DOHH2 (cell line): ENCODE measurements at regions not wholly inside any gene's neighbourhood (a gene's known extent, or its start where the extent isn't known, plus 50 kb on each side); places are given as distances from the start of the nearest gene placed in this dataset.

Experiments used
- H3F3A ChIP-seq: fragments of 200-600 bp; sonication (generic), shearing (Covaris generic); 2 replicates; pipeline ENCODE4 v1.6.0; 2016; ENCODE audit warnings: antibody characterized with exemption, mild to moderate bottlenecking; ENCODE audit not compliant: control insufficient read depth, insufficient read depth
- H3K27ac ChIP-seq: fragments of 200-600 bp; sonication (generic); 2 replicates; pipeline ENCODE4 v1.5.1; 2014; ENCODE audit warnings: low read depth, mild to moderate bottlenecking, low read length, moderate library complexity
- H3K27me3 ChIP-seq: fragments of 200-600 bp; sonication (generic); 2 replicates; pipeline ENCODE4 v1.6.1; 2014; ENCODE audit warnings: mild to moderate bottlenecking, low read length, mixed read lengths; ENCODE audit not compliant: control insufficient read depth
- H3K36me3 ChIP-seq: fragments of 200-600 bp; sonication (generic); 2 replicates; pipeline ENCODE4 v1.6.1; 2014; ENCODE audit warnings: mild to moderate bottlenecking, low read length, moderate library complexity, mixed read lengths; ENCODE audit not compliant: control insufficient read depth
- H3K4me1 ChIP-seq: fragments of 200-600 bp; sonication (generic); 2 replicates; pipeline ENCODE4 v1.6.1; 2014; ENCODE audit warnings: mild to moderate bottlenecking, low read length, mixed read lengths; ENCODE audit not compliant: control insufficient read depth
- H3K4me2 ChIP-seq: fragments of 200-600 bp; sonication (generic); 2 replicates; pipeline ENCODE4 v1.6.0; 2014; ENCODE audit warnings: mild to moderate bottlenecking, low read length, moderate library complexity
- H3K4me3 ChIP-seq: fragments of 200-600 bp; sonication (generic); 2 replicates; pipeline ENCODE4 v1.5.1; 2014; ENCODE audit warnings: mild to moderate bottlenecking, low read length, mixed read lengths
- H3K79me2 ChIP-seq: fragments of 200-600 bp; sonication (generic); 2 replicates; pipeline ENCODE4 v1.6.1; 2014; ENCODE audit warnings: mild to moderate bottlenecking, low read length, mixed read lengths; ENCODE audit not compliant: control insufficient read depth
- H3K9me2 ChIP-seq: fragments of 200-600 bp; sonication (generic); replicated peaks from 2 replicates; pipeline ENCODE4 v1.6.1; 2014; ENCODE audit warnings: mild to moderate bottlenecking, low read length, mixed read lengths; ENCODE audit not compliant: control insufficient read depth
- H3K9me3 ChIP-seq: fragments of 200-600 bp; sonication (generic); 2 replicates; pipeline ENCODE4 v1.6.1; 2014; ENCODE audit warnings: antibody characterized with exemption, low read length, mixed read lengths; ENCODE audit not compliant: control insufficient read depth, insufficient read depth
- H4K20me1 ChIP-seq: fragments of 200-600 bp; sonication (generic); 2 replicates; pipeline ENCODE4 v1.6.0; 2014; ENCODE audit warnings: low read depth, mild to moderate bottlenecking, antibody characterized with exemption, low read length, moderate library complexity; ENCODE audit not compliant: control insufficient read depth, insufficient read depth
- EZH2phosphoT487 ChIP-seq: fragments of 200-600 bp; sonication (generic); IDR thresholded peaks from 2 replicates; pipeline ENCODE4 v1.6.1; 2017; ENCODE audit warnings: borderline replicate concordance, mild to moderate bottlenecking, antibody characterized with exemption, low read length, moderate library complexity, mixed read lengths
- TF ChIP-seq, protein P1 (sequence below): fragments of 200-600 bp; sonication (generic); IDR thresholded peaks from one replicate; pipeline ENCODE4 v1.5.1; 2014; ENCODE audit warnings: antibody characterized with exemption, mild to moderate bottlenecking, low read depth, low read length; ENCODE audit not compliant: poor library complexity, severe bottlenecking

GRCh38 chr5:54621709-54622108, 104.2 kb downstream of the SNX18 start:
- H3K9me2 ChIP-seq, result no peaks in the 10 kb centered on the region

DNA sequence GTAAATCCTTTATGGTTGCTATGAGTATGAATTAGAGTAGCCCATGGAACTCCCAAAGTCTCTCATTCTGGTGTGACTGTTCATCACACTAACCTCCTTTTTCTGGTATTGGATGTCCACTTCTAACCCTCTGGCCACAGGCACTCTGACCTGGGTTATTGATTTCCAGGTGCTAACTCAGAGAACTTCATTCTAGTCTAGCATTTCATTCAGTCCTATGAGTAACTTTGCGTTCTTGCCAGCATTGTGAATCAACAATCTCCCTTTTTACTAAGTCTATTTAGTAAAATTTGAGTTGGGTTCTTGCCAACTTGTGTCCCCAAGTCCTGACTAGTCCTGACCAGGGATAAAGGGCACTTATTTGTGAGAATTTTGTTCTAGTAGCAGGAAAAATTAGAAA, 103.5 kb downstream of the SNX18 start:
- H4K20me1 ChIP-seq, result no peaks in the 10 kb centered on the region
- H3K4me1 ChIP-seq, result no peaks in the 10 kb centered on the region
- no peaks in the 10 kb centered on the region for H3K9me3 ChIP-seq
- TF ChIP-seq, protein P1, sequence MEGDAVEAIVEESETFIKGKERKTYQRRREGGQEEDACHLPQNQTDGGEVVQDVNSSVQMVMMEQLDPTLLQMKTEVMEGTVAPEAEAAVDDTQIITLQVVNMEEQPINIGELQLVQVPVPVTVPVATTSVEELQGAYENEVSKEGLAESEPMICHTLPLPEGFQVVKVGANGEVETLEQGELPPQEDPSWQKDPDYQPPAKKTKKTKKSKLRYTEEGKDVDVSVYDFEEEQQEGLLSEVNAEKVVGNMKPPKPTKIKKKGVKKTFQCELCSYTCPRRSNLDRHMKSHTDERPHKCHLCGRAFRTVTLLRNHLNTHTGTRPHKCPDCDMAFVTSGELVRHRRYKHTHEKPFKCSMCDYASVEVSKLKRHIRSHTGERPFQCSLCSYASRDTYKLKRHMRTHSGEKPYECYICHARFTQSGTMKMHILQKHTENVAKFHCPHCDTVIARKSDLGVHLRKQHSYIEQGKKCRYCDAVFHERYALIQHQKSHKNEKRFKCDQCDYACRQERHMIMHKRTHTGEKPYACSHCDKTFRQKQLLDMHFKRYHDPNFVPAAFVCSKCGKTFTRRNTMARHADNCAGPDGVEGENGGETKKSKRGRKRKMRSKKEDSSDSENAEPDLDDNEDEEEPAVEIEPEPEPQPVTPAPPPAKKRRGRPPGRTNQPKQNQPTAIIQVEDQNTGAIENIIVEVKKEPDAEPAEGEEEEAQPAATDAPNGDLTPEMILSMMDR, result no peak
- no peak for TF ChIP-seq EZH2phosphoT487
- H3K4me3 ChIP-seq, result no peak overlapping the region
- H3K79me2 ChIP-seq, result no peaks in the 10 kb centered on the region
- H3K9me2 ChIP-seq, result no peaks in the 10 kb centered on the region; the same call in 1 of the 2 replicates
- H3K27ac ChIP-seq, result no peak overlapping the region
- no peaks in the 10 kb centered on the region for H3K27me3 ChIP-seq
- no peaks in the 10 kb centered on the region for H3F3A ChIP-seq
- H3K36me3 ChIP-seq, result no peaks in the 10 kb centered on the region
- no peak overlapping the region for H3K4me2 ChIP-seq

More at GRCh38 chr5:54621709-54622108, 104.2 kb downstream of the SNX18 start:
- Histone ChIP-seq H3K4me3 (no peak overlapping the region), H3K4me2 (no peak overlapping the region), H3K27ac (no peak overlapping the region), H3K4me1 (no peaks in the 10 kb centered on the region), H3F3A (no peaks in the 10 kb centered on the region), H4K20me1 (no peaks in the 10 kb centered on the region), H3K9me3 (no peaks in the 10 kb centered on the region), H3K79me2 (no peaks in the 10 kb centered on the region), H3K36me3 (no peaks in the 10 kb centered on the region), H3K27me3 (no peaks in the 10 kb centered on the region)
- TF ChIP-seq, protein P1, result no peak
- TF ChIP-seq EZH2phosphoT487, result no peak

GRCh38 chr5:54620141-54620933, 102.8 kb downstream of the SNX18 start:
- Histone ChIP-seq H3K4me1 (no peaks in the 10 kb centered on the region), H4K20me1 (no peaks in the 10 kb centered on the region), H3K9me3 (no peaks in the 10 kb centered on the region), H3F3A (no peaks in the 10 kb centered on the region), H3K4me3 (no peak overlapping the region), H3K9me2 (no peaks in the 10 kb centered on the region; the same call in 1 of the 2 replicates), H3K27me3 (no peaks in the 10 kb centered on the region), H3K4me2 (no peak overlapping the region), H3K36me3 (no peaks in the 10 kb centered on the region), H3K27ac (no peak overlapping the region), H3K79me2 (no peaks in the 10 kb centered on the region)
- TF ChIP-seq, protein P1, result no peak
- no peak for TF ChIP-seq EZH2phosphoT487
